GM19397 (cell line): ENCODE measurements at regions not wholly inside any gene's neighbourhood (a gene's known extent, or its start where the extent isn't known, plus 50 kb on each side); places are given as distances from the start of the nearest gene placed in this dataset.

Experiments
- ATAC-seq: cut with Tn5 transposase; IDR thresholded peaks from one replicate; pipeline ENCODE4 v1.9.1; 2021; ENCODE audit warnings: mild to moderate bottlenecking, moderate library complexity; ENCODE audit not compliant: unreplicated experiment

DNA sequence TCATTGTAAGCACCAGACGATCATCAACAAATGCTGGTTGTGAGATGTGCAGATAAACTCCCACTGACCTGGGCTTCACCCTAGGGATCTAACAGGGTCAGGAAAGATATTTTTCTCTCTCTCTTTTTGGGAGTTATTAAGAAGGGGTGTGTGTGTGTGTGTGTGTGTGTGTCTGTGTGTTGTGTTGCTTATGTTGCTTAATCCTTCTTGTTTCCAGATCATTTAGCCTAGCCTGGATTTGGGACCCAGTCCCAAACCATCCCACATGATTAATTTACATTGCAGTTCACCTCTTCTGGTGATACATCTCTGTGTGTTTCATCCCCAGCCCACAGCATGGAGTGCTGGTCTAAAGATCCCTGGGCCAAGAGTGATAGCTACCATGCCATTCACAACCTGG is 122.8 kb upstream of the IPO9 start:
- no peak for ATAC-seq

GRCh38 chr1:201707027-201707426 is 121.9 kb upstream of the IPO9 start:
- ATAC-seq: no peak

DNA sequence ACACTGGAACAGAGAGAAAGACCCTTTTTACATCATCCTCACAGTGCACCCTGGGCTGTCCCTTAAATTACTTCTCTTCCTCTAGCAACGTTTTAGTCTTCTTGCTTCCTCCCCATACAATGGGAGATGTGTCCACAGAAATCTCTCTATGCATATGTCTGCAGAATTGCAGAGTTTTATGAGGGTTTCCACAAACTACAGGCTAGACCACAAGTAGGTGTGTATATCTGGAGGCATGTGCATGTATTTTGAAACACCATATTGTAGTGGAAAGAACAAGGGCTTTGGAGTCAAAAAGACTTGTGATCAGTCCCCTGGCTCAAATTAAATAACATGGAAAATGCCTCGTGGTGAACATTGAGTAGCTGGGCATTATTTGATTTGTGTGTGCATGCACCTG is 121.3 kb upstream of the IPO9 start:
- ATAC-seq: no peak

DNA sequence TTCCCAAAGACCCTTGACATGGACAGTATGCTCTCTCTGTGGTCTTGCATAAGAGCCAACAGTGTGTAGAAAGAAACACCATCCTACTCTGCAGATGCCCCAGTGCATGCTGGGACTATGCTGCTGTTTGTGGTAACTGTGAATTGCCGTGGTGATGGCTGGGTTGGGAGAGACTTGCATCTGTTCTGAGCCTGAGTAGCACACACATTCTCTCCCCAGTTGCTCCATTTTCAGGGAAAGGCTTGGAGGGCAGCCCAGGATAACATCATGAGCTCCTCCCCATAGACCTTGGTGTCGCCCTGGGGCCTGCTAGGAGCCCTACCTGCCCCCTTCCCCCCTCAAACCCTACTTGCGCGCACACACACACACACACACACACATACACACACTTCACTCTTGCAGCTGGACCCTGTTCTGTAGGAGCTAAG is 120.9 kb upstream of the IPO9 start:
- ATAC-seq: no peak

- ATAC-seq: no peak
Measured at GRCh38 chr1:201708691-201709090, 120.3 kb upstream of the IPO9 start.

GRCh38 chr1:201709564-201710295 is 119.2 kb upstream of the IPO9 start:
- ATAC-seq: peak; percentile 66

GRCh38 chr1:201710632-201711597 is 118.0 kb upstream of the IPO9 start:
- ATAC-seq: no peak

GRCh38 chr1:201711811-201712210 is 117.1 kb upstream of the IPO9 start:
- ATAC-seq: no peak

GRCh38 chr1:201712387-201713085 is 116.4 kb upstream of the IPO9 start:
- no peak for ATAC-seq

- ATAC-seq: no peak
Measured at GRCh38 chr1:201713086-201713810, 115.7 kb upstream of the IPO9 start.

DNA sequence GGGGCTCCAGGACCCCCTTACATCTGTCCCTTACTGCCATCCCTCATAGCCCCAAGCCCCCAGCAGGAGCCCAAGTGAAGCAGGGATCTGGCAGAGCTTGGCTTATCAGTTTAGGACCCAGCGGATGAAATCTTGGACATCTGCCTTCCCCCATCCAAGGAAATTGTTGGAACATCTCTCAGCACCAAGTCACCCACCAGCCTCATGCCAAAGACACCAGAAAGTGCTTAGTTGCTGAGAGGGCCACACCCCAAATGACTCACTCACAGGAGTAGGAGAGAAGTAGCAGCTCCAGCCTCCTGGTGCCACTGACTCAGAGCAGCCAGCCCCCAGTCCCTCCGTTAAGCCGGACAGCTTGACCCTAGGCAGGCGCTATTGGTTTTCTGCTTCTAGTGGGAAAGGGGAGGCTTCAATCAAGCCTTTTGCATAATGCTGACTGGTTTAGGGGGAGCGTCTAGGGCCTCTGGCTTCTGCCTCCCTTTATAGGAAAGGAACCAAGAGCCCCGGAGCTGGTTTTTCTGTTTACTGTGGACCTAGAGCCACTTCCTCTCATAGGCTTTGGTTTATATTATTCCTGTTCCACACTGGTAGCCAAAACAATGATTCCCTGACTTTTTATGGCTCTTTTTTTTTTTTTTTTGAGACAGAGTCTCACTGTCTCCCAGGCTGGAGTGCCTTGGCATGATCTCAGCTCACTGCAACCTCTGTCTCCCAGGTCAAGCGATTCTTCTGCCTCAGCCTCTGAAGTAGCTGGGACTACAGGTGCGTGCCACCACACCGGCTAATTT is 114.2 kb upstream of the IPO9 start:
- no peak for ATAC-seq

- no peak for ATAC-seq
Measured at GRCh38 chr1:201715351-201715750, 113.6 kb upstream of the IPO9 start.

DNA sequence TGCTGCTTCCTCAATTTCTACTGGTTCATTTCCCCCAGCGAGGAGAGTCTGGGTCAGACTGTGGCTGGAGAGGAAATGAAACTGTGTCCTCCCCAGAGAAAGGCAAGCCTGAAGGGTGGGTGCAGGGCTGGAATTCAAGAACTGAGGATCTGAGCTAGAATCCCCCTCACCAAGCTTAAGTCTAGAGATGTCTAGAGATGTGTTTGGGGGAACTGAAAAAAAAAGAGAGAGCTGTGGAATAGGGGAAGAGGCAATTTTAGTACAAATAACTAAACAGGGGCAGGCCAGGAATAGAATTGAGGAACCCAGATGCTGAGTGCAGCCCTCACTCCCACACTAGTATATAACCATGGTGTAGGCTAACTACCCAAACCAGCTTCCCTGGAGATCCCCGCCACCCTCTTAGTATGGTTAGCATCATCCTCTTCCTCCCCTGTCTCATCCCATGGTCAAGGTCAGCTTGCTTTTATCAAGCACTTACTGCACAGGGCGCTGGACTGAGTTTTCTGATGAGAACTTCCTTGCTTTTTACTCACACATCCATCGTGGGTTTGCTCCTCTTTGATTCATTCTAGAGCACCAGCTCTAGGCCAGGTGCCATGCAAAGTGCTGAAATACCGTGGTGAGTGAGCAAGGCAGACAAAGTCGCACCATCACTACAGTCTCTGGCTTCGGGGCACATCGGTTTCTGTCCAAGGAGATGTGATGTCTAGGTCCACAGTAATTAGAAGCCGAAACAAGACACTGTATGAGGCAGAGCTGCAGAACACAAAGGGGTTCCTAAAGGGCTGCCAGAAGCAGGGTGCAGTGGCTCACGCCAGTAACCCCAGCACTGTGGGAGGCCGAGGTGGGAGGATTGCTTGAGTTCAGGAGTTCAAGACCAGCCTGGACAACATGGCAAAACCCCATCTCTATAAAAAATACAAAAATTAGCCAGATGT is 112.9 kb upstream of the IPO9 start:
- ATAC-seq: no peak

- ATAC-seq: no peak
Measured at GRCh38 chr1:201716742-201717135, 112.2 kb upstream of the IPO9 start.

DNA sequence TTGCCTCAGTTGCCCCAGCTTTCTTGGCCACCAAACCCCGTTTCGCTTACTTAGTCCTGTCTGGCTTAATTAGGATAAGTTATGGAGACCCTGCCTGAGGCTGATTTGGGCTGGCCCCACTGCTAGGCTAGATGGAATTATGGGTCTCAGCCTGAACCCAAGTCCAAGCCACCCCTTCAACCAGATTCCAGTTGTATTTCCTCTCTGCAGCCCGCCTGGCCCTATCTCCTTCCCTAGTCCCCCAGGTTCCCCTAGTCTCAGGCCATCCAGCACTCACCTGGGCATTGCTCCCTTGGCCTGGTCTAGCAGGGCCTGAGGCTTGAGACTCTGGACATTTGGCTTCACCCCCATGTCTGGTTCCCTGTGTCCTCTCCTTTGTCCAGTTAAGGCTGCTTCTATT is 111.7 kb upstream of the IPO9 start:
- no peak for ATAC-seq

GRCh38 chr1:201718346-201719202 is 110.4 kb upstream of the IPO9 start:
- ATAC-seq: no peak

DNA sequence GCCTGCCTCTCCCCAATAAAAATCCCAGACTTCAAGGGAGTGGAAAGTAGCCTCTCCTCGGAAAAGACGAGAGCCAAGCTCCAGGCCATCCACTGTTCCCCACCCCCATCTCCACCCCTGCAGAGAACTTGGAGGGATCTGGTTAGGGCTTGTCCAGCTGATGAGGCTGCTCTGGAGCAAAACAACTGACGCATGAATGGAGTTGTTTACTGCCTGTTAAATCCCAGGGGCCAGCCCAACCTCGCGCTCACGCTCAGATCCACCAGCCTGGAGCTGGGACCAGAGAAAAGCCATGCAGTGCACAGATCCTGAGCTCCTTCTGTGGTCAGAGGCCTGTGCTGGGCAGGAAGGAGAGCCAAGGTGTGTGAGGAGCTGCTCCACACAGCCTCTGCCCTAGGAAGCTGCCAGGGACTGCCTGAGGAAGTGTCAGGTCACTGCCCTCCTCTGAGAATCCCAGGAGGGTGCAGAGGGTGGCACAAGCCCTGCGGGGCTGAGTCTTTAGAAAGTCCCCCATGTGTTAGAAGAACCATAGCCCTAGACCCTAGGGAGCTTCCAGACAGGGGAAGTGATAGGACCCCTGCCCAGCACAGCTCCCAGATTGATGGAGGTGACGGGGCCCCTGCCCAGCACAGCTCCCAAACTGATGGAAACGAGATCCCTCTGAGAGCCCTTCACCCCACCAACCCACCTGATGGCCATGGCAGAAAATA is 109.0 kb upstream of the IPO9 start:
- ATAC-seq: no peak
